Astrocyte (in vitro differentiated cells and primary cell): ENCODE measurements at regions not wholly inside any gene's neighbourhood (a gene's known extent, or its start where the extent isn't known, plus 50 kb on each side); places are given as distances from the start of the nearest gene placed in this dataset.

ENCODE experiments used
- DNase-seq: peaks from one replicate; pipeline ENCODE4 v3.0.0-alpha.2; 2010; ENCODE audit warnings: low read depth
- FAIRE-seq: peaks from 2 replicates; lab custom pipeline; 2011; peaks lifted over from hg19 to GRCh38; lab: Jason Lieb, UNC
- H2AFZ ChIP-seq: 2 replicates; pipeline ENCODE4 v1.6.0; 2012; ENCODE audit warnings: low read depth, low read length, inconsistent platforms
- H3K27ac ChIP-seq: 2 replicates; pipeline ENCODE4 v1.5.1; 2011; ENCODE audit warnings: low read depth, low read length, inconsistent platforms
- H3K27me3 ChIP-seq: 2 replicates; pipeline ENCODE4 v1.6.0; 2011; ENCODE audit warnings: low read length, inconsistent platforms; ENCODE audit not compliant: insufficient read depth
- H3K36me3 ChIP-seq: 2 replicates; pipeline ENCODE4 v1.5.1; 2011; ENCODE audit warnings: low read length, inconsistent platforms; ENCODE audit not compliant: insufficient read depth
- H3K4me1 ChIP-seq: 2 replicates; pipeline ENCODE4 v1.5.1; 2011; ENCODE audit warnings: low read length, inconsistent platforms; ENCODE audit not compliant: insufficient read depth
- H3K4me2 ChIP-seq: 2 replicates; pipeline ENCODE4 v1.6.0; 2012; ENCODE audit warnings: low read length, inconsistent platforms
- H3K4me3 ChIP-seq: 2 replicates; pipeline ENCODE4 v1.5.1; 2011; ENCODE audit warnings: low read depth, mild to moderate bottlenecking, low read length, inconsistent platforms; ENCODE audit not compliant: insufficient read depth
- H3K79me2 ChIP-seq: 2 replicates; pipeline ENCODE4 v1.6.0; 2012; ENCODE audit warnings: mild to moderate bottlenecking, low read length, inconsistent platforms; ENCODE audit not compliant: insufficient read depth
- H3K9ac ChIP-seq: 2 replicates; pipeline ENCODE4 v1.6.0; 2012; ENCODE audit warnings: mild to moderate bottlenecking, low read length, inconsistent platforms
- H3K9me3 ChIP-seq: 2 replicates; pipeline ENCODE4 v1.5.1; 2012; ENCODE audit warnings: low read depth, mild to moderate bottlenecking, low read length, inconsistent platforms; ENCODE audit not compliant: insufficient read depth
- H4K20me1 ChIP-seq: 2 replicates; pipeline ENCODE4 v1.6.0; 2012; ENCODE audit warnings: low read length, inconsistent platforms; ENCODE audit not compliant: insufficient read depth
- H3K27ac Mint-ChIP-seq: one replicate; pipeline ENCODE4 v1.8.0; 2021; ENCODE audit warnings: mild to moderate bottlenecking, mixed read lengths; ENCODE audit not compliant: unreplicated experiment
- H3K27me3 Mint-ChIP-seq: one replicate; pipeline ENCODE4 v1.8.0; 2021; ENCODE audit warnings: low read depth, mixed read lengths; ENCODE audit not compliant: unreplicated experiment
- H3K36me3 Mint-ChIP-seq: one replicate; pipeline ENCODE4 v1.8.0; 2021; ENCODE audit warnings: low read depth, mixed read lengths; ENCODE audit not compliant: unreplicated experiment
- H3K4me1 Mint-ChIP-seq: one replicate; pipeline ENCODE4 v1.8.0; 2021; ENCODE audit warnings: low read depth, mixed read lengths; ENCODE audit not compliant: unreplicated experiment
- H3K4me3 Mint-ChIP-seq: one replicate; pipeline ENCODE4 v1.8.0; 2021; ENCODE audit warnings: mild to moderate bottlenecking, moderate library complexity, mixed read lengths; ENCODE audit not compliant: unreplicated experiment
- H3K9me3 Mint-ChIP-seq: one replicate; pipeline ENCODE4 v1.8.0; 2021; ENCODE audit warnings: mild to moderate bottlenecking, mixed read lengths; ENCODE audit not compliant: unreplicated experiment
- CTCF ChIP-seq: IDR thresholded peaks from 2 replicates; pipeline ENCODE4 v1.5.1; 2011; ENCODE audit warnings: low read depth, mild to moderate bottlenecking, inconsistent platforms, low read length, moderate library complexity; ENCODE audit not compliant: insufficient read depth
- EZH2 ChIP-seq: IDR thresholded peaks from 2 replicates; pipeline ENCODE4 v1.6.1; 2012; ENCODE audit warnings: mild to moderate bottlenecking, low read length, inconsistent platforms; ENCODE audit not compliant: insufficient read depth

DNA sequence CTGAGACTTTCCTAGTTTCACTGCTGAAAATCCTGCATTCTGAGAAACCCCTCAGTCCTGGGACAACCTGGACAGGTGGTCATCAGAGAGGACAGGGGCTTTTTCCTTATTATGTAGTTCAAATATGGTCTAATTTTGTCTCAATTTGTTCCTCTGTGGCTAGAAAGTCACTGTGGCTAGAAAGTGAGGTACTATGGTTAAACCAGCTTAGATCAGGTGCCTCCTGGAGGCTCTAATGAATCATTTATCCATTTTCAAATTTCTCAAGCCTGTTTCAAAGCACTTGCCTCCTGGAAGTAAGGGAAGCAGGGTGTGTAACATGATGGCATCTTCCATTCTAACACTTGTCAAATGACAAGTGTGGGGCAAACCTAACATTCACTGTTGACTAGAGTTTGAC is 326.8 kb downstream of the PIK3C3 start:
- FAIRE-seq (no peak), DNase-seq (no peak)
- Mint-ChIP-seq H3K9me3 (no peaks in the 10 kb centered on the region), H3K27ac (no peak overlapping the region), H3K4me3 (no peak overlapping the region), H3K27me3 (no peaks in the 10 kb centered on the region), H3K36me3 (no peaks in the 10 kb centered on the region), H3K4me1 (no peaks in the 10 kb centered on the region)
- no peaks in the 10 kb centered on the region for H3K79me2 ChIP-seq
- H3K9me3 ChIP-seq: no peaks in the 10 kb centered on the region
- no peak overlapping the region for H3K9ac ChIP-seq
- no peak overlapping the region for H3K4me3 ChIP-seq
- no peaks in the 10 kb centered on the region for H3K36me3 ChIP-seq
- TF ChIP-seq EZH2 (no peak), CTCF (no peak)
- no peaks in the 10 kb centered on the region for H4K20me1 ChIP-seq
- no peak overlapping the region for H2AFZ ChIP-seq
- no peak overlapping the region for H3K27ac ChIP-seq
- H3K4me1 ChIP-seq: no peaks in the 10 kb centered on the region
- H3K4me2 ChIP-seq: no peak overlapping the region
- no peaks in the 10 kb centered on the region for H3K27me3 ChIP-seq

DNA sequence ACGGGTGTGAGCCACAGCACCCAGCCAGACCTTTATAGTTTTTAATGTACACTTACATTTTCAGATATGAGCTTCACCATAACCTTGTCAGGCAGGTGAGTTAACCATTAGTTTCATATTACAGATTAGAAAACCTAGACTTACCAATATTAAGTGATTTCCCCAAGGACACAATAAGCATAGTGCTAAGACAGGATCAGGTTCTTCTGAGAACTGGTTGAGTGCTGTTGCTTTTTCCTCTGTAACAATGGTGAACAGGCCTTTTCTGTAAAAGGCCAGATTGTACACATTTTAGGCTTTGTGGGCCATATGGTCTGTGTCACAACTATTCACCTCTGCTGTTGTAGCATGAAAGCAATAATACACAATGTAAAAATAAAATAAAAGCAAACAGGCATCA is 332.0 kb downstream of the PIK3C3 start:
- Mint-ChIP-seq H3K27me3 (no peaks in the 10 kb centered on the region), H3K4me3 (no peak overlapping the region), H3K4me1 (no peaks in the 10 kb centered on the region), H3K27ac (no peak overlapping the region), H3K36me3 (no peaks in the 10 kb centered on the region), H3K9me3 (no peaks in the 10 kb centered on the region)
- no peak overlapping the region for H3K27ac ChIP-seq
- no peaks in the 10 kb centered on the region for H3K79me2 ChIP-seq
- TF ChIP-seq CTCF (no peak), EZH2 (no peak)
- H3K9me3 ChIP-seq: no peaks in the 10 kb centered on the region
- H3K4me2 ChIP-seq: no peak overlapping the region
- H3K9ac ChIP-seq: no peak overlapping the region
- no peak for FAIRE-seq
- H3K36me3 ChIP-seq: no peaks in the 10 kb centered on the region
- no peak for DNase-seq
- no peaks in the 10 kb centered on the region for H3K4me1 ChIP-seq
- no peak overlapping the region for H3K4me3 ChIP-seq
- no peaks in the 10 kb centered on the region for H3K27me3 ChIP-seq
- H2AFZ ChIP-seq: no peak overlapping the region
- no peaks in the 10 kb centered on the region for H4K20me1 ChIP-seq

GRCh38 chr18:42288129-42288528 is 333.1 kb downstream of the PIK3C3 start:
- no peak for DNase-seq
- H3K4me3 Mint-ChIP-seq: no peak overlapping the region
- no peaks in the 10 kb centered on the region for H3K36me3 Mint-ChIP-seq
- H3K36me3 ChIP-seq: no peaks in the 10 kb centered on the region
- no peak overlapping the region for H3K4me2 ChIP-seq
- H4K20me1 ChIP-seq: no peaks in the 10 kb centered on the region
- no peaks in the 10 kb centered on the region for H3K4me1 ChIP-seq
- H3K79me2 ChIP-seq: no peaks in the 10 kb centered on the region
- no peaks in the 10 kb centered on the region for H3K27me3 Mint-ChIP-seq
- H2AFZ ChIP-seq: no peak overlapping the region
- H3K9me3 Mint-ChIP-seq: no peaks in the 10 kb centered on the region
- H3K27ac Mint-ChIP-seq: no peak overlapping the region
- no peak for FAIRE-seq
- H3K27me3 ChIP-seq: no peaks in the 10 kb centered on the region
- no peak overlapping the region for H3K9ac ChIP-seq
- TF ChIP-seq EZH2: no peak
- H3K27ac ChIP-seq: no peak overlapping the region
- H3K4me3 ChIP-seq: no peak overlapping the region
- no peaks in the 10 kb centered on the region for H3K4me1 Mint-ChIP-seq
- no peaks in the 10 kb centered on the region for H3K9me3 ChIP-seq
